HAP-1 (cell line): ENCODE measurements at regions not wholly inside any gene's neighbourhood (a gene's known extent, or its start where the extent isn't known, plus 50 kb on each side); places are given as distances from the start of the nearest gene placed in this dataset.

ENCODE experiments used
- DNase-seq, 2 experiments: peaks; one replicate each; pipeline ENCODE4 v3.0.0-alpha.2; 2016 to 2020; ENCODE audit warnings: low spot score in 2 of 2
- H3K27me3 ChIP-seq: fragments of 250-450 bp; sonication (Bioruptor Pico); 2 replicates; pipeline ENCODE4 v1.5.1; 2020; ENCODE audit warnings: low read depth, mild to moderate bottlenecking, moderate library complexity
- H3K36me3 ChIP-seq: fragments of 250-450 bp; sonication (Bioruptor Pico); replicated peaks from 2 replicates; pipeline ENCODE4 v1.5.1; 2020; ENCODE audit warnings: mild to moderate bottlenecking
- H3K4me1 ChIP-seq: fragments of 250-450 bp; sonication (Bioruptor Pico); 2 replicates; pipeline ENCODE4 v1.5.1; 2020; ENCODE audit warnings: mild to moderate bottlenecking
- H3K4me3 ChIP-seq: fragments of 250-450 bp; sonication (Bioruptor Pico); 2 replicates; pipeline ENCODE4 v1.5.1; 2020; ENCODE audit warnings: mild to moderate bottlenecking, moderate library complexity
- H3K9me3 ChIP-seq: fragments of 250-450 bp; sonication (Bioruptor Pico); 2 replicates; pipeline ENCODE4 v1.5.1; 2020; ENCODE audit warnings: mild to moderate bottlenecking, moderate library complexity
- in situ Hi-C: fragments of 300-500 bp; cut with MboI; formaldehyde crosslinking; loops from 3 replicates; pipeline ENCODE4 v1.14.3; 2020; ENCODE audit warnings: low sequenced_read_pairs, inconsistent platforms, mixed read lengths

- H3K27me3 ChIP-seq, result no peaks in the 10 kb centered on the region
- DNase-seq, result no peak
- in situ Hi-C loops, result no loop called here
- H3K4me3 ChIP-seq, result no peak overlapping the region
- no peaks in the 10 kb centered on the region for H3K4me1 ChIP-seq
- no peaks in the 10 kb centered on the region for H3K36me3 ChIP-seq
- no peaks in the 10 kb centered on the region for H3K9me3 ChIP-seq
Measured at GRCh38 chr20:52823303-52823702, 148.9 kb upstream of the TSHZ2 start.

DNA sequence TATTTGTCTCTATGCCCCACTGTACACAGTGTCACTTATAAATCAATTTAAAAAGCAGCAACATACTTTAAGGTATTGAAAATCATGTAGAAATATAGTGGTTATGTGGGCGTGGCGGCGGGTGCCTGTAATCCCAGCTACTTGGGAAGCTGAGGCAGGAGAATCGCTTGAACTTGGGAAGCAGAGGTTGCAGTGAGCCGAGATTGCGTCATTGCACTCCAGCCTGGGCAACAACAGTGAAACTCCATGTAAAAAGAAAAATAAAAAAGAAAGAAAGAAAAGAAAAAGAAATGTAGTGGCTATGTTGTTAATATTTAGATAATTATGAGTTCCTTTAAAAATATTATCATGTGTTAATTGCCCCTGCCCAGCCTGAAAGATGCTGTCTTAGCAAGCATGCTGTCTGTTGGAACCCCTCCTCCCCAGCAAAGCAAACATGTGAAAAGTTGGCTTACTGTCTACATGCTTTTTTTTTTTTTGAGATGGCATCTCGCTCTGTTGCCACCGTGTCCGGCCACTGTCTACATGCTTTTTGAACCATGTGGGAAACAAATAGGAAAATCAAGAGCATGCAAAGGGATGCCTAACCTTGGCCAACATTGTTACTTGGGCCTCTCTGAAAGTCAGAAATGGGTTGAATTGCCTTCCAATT lies 151.4 kb upstream of the TSHZ2 start:
- Histone ChIP-seq H3K36me3 (no peaks in the 10 kb centered on the region), H3K4me3 (no peak overlapping the region), H3K27me3 (no peaks in the 10 kb centered on the region), H3K4me1 (no peaks in the 10 kb centered on the region), H3K9me3 (no peaks in the 10 kb centered on the region)
- DNase-seq, result no peak
- in situ Hi-C loops, result no loop called here

DNA sequence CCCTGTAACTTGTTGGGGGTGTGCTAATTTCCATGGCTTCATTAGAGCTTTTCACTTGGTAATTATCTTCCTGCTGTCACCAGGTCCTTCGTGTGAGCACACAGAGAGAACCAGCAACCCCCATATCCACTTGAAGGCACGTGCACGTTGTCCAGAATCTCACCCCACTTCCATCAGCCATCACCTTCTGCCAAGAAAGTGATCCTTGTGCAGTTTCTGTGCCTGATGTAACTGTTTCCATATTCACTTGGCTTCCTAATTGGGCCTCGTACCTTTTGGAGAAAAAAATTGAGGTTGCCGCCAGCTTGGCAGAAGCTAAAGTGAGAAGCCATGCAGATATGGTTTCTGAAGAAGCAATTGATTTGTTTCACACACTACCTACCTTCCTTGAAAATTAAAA lies 153.7 kb upstream of the TSHZ2 start:
- H3K9me3 ChIP-seq, result no peaks in the 10 kb centered on the region
- in situ Hi-C loops, result no loop called here
- H3K36me3 ChIP-seq, result no peaks in the 10 kb centered on the region
- no peaks in the 10 kb centered on the region for H3K4me1 ChIP-seq
- no peak overlapping the region for H3K4me3 ChIP-seq
- no peak for DNase-seq
- no peaks in the 10 kb centered on the region for H3K27me3 ChIP-seq

GRCh38 chr20:52817981-52818380 lies 154.2 kb upstream of the TSHZ2 start:
- Histone ChIP-seq H3K4me3 (no peak overlapping the region), H3K9me3 (no peaks in the 10 kb centered on the region), H3K4me1 (no peaks in the 10 kb centered on the region), H3K27me3 (no peaks in the 10 kb centered on the region), H3K36me3 (no peaks in the 10 kb centered on the region)
- in situ Hi-C loops, result no loop called here
- no peak for DNase-seq

GRCh38 chr20:52817511-52817910 lies 154.6 kb upstream of the TSHZ2 start:
- Histone ChIP-seq H3K36me3 (no peaks in the 10 kb centered on the region), H3K4me3 (no peak overlapping the region), H3K4me1 (no peaks in the 10 kb centered on the region), H3K27me3 (no peaks in the 10 kb centered on the region), H3K9me3 (no peaks in the 10 kb centered on the region)
- in situ Hi-C loops, result no loop called here
- DNase-seq, result no peak

- in situ Hi-C loops, result no loop called here
- Histone ChIP-seq H3K27me3 (no peaks in the 10 kb centered on the region), H3K36me3 (no peaks in the 10 kb centered on the region), H3K4me1 (no peaks in the 10 kb centered on the region), H3K4me3 (no peak overlapping the region), H3K9me3 (no peaks in the 10 kb centered on the region)
- DNase-seq, result no peak
Measured at GRCh38 chr20:52814371-52814770, 157.8 kb upstream of the TSHZ2 start.

DNA sequence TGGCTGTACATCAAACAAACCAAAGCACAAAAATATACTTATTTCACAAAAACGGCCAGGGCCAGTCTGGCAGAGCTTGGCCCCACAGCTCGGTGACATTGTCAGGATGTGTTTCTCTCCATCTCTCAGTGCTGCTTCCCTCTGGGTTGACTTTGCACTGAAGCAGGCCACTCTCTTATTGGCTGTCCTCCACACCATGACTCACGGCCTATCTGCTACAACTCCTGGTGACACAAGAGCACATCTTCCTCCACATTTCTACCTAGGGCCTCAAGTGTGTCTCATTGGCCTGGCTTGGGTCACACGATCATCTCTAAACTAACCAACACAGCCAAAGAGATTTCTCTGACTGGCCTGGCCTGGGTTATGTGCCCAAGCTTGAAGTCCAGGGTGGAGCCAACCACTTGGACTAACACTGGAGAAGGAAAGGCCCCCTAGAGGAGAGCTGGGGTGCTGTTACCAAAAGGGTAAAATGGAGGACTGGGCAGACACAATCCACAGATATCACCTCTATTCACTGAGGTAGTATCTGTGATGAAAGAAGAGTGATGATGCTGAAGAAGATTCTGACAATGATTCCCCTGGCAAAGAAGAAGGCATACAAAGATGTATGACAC lies 159.8 kb upstream of the TSHZ2 start:
- in situ Hi-C loops, result no loop called here
- DNase-seq, result no peak
- no peaks in the 10 kb centered on the region for H3K4me1 ChIP-seq
- no peaks in the 10 kb centered on the region for H3K36me3 ChIP-seq
- H3K4me3 ChIP-seq, result no peak overlapping the region
- no peaks in the 10 kb centered on the region for H3K9me3 ChIP-seq
- no peaks in the 10 kb centered on the region for H3K27me3 ChIP-seq

DNA sequence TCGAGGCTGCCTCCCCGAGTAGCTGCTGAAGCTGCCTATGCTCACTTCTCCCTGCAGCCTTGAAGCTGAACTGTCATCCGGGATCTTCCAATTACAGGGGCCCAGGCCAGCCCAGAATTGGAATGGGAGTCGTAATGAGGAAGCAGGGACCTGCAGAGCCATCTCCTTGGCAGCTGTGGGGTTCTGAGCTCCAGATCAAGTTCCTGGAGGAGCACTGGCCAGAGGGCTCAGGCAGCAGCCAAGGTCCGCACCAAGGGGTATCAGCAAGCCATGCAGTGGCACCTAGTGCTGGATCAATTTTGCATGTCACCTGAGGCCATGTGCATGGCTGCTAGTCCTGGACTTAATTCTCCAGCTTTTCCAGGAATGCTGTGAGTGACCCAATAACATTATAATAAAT lies 163.2 kb upstream of the TSHZ2 start:
- Histone ChIP-seq H3K27me3 (no peaks in the 10 kb centered on the region), H3K36me3 (no peaks in the 10 kb centered on the region), H3K4me3 (no peak overlapping the region), H3K9me3 (no peaks in the 10 kb centered on the region), H3K4me1 (no peaks in the 10 kb centered on the region)
- in situ Hi-C loops, result no loop called here
- DNase-seq, result no peak

GRCh38 chr20:52806918-52807317 lies 165.2 kb upstream of the TSHZ2 start:
- in situ Hi-C loops, result no loop called here
- no peaks in the 10 kb centered on the region for H3K4me1 ChIP-seq
- H3K36me3 ChIP-seq, result no peaks in the 10 kb centered on the region
- no peak overlapping the region for H3K4me3 ChIP-seq
- no peak for DNase-seq
- H3K9me3 ChIP-seq, result no peaks in the 10 kb centered on the region
- H3K27me3 ChIP-seq, result no peaks in the 10 kb centered on the region

- H3K4me3 ChIP-seq, result no peak overlapping the region
- no peak for DNase-seq
- no peaks in the 10 kb centered on the region for H3K36me3 ChIP-seq
- no peaks in the 10 kb centered on the region for H3K4me1 ChIP-seq
- in situ Hi-C loops, result no loop called here
- H3K27me3 ChIP-seq, result no peaks in the 10 kb centered on the region
- no peaks in the 10 kb centered on the region for H3K9me3 ChIP-seq
Measured at GRCh38 chr20:52805843-52806242, 166.3 kb upstream of the TSHZ2 start.

DNA sequence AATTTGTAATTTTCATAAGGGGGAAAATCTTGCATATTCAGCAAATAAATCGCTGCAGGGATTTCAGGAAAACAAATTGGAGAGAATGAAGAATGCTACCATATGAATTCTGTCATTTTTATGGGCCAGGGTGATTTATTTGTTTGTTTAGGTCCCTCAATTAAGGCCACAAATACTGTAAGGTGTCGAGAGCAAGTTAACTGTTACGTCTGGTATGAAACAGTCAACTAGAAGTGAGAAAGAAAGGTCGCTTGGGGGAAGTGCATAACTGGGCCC lies 166.9 kb upstream of the TSHZ2 start:
- Histone ChIP-seq H3K9me3 (no peaks in the 10 kb centered on the region), H3K4me3 (no peak overlapping the region), H3K36me3 (no peaks in the 10 kb centered on the region), H3K4me1 (no peaks in the 10 kb centered on the region), H3K27me3 (no peaks in the 10 kb centered on the region)
- no peak for DNase-seq
- in situ Hi-C loops, result no loop called here

DNA sequence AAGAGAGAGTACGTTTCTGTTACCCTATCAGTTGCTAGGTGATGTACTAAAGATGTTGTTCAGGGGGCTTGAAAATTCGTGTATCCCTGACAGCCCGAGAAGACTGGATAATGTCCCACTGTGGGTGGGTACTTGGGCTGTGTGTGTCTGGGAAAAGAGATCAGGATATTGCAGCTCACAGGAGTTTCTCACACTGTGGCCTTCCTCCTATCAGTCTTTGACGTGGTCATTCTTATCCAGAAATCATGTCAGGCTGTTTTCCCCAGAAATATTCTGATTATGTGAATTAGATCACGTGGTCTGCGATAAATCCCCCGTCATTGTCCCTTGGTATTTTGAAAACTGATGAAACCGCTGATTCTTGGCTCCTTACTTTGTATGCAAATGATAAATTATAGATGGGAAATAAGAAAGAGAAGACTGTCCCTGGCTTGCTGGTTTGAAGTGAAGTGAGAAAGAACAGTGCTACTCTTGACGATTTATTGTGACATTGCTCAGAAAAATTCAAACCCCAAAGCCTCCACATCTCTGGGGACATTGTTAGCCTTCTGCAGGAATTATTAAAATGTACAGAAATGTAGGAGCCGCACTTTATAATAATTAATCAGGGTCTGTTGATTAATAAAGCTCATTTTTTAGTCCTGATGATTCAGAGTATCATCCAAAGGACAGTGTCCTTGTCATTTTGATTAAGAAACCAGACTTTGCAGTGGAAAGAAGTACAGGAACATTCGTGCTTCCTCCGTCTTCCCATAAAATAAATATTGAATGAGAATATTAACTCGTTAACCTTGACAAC lies 167.5 kb upstream of the TSHZ2 start:
- no peaks in the 10 kb centered on the region for H3K27me3 ChIP-seq
- in situ Hi-C loops, result no loop called here

GRCh38 chr20:52801628-52802006 lies 170.5 kb upstream of the TSHZ2 start:
- in situ Hi-C loops, result no loop called here

More for the DNA sequence above, 167.5 kb upstream of the TSHZ2 start:
- Histone ChIP-seq H3K36me3 (no peaks in the 10 kb centered on the region), H3K9me3 (no peaks in the 10 kb centered on the region), H3K4me3 (no peak overlapping the region), H3K4me1 (no peaks in the 10 kb centered on the region)
- no peak for DNase-seq

DNA sequence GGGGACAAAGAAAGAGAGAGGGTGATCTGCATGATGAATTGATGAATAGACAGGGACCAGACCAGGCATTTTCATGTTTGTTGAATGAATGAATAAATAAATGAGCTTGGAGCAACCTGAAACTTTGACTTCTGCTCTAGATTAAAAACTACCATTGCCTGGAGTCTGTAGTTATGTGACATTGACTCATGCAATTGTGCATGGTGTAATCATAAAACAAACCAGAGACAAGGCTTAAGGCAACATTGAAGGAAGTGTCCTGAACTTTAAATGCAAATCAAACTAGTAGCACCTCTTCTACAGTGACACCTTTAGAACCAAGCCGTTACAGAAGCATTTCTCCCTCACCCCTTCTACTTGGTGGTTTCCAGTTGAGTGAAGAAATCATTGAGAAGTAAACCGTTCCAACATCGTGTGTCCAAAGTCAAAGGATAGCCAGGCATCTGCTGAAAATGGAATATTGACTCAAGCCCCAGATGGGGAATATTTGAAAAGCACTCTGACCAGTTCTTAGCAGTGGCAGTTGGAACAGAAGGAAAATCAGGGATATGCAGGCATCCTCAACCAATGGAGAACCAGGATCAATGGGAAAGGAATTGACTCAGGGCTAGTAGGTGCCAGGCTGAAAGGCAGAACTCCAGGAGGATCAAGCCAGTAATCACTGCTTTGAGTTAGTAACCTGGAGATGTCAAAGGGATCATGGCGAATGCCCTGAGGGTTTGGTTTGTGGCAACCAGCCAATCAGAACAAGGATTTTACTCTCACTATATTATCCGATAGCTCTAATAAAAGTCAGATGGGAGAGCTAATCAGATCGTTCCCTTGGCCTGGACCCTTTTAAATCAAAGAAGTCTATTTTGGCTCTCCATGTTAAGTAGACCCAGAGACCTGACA lies 171.2 kb upstream of the TSHZ2 start:
- Histone ChIP-seq H3K27me3 (no peaks in the 10 kb centered on the region), H3K36me3 (no peaks in the 10 kb centered on the region), H3K4me3 (no peak overlapping the region), H3K9me3 (no peaks in the 10 kb centered on the region), H3K4me1 (no peaks in the 10 kb centered on the region)
- no peak for DNase-seq
- in situ Hi-C loops, result no loop called here

More at GRCh38 chr20:52801628-52802006, 170.5 kb upstream of the TSHZ2 start:
- Histone ChIP-seq H3K4me3 (no peak overlapping the region), H3K9me3 (no peaks in the 10 kb centered on the region), H3K36me3 (no peaks in the 10 kb centered on the region), H3K27me3 (no peaks in the 10 kb centered on the region), H3K4me1 (no peaks in the 10 kb centered on the region)
- no peak for DNase-seq
